CD4-positive, alpha-beta T cell treated with Interleukin-21 for 1 hour (primary cell): ENCODE measurements at regions not wholly inside any gene's neighbourhood (a gene's known extent, or its start where the extent isn't known, plus 50 kb on each side); places are given as distances from the start of the nearest gene placed in this dataset.

Experiments used
- DNase-seq: peaks from one replicate; pipeline ENCODE4 v3.0.0-alpha.2; 2020

DNA sequence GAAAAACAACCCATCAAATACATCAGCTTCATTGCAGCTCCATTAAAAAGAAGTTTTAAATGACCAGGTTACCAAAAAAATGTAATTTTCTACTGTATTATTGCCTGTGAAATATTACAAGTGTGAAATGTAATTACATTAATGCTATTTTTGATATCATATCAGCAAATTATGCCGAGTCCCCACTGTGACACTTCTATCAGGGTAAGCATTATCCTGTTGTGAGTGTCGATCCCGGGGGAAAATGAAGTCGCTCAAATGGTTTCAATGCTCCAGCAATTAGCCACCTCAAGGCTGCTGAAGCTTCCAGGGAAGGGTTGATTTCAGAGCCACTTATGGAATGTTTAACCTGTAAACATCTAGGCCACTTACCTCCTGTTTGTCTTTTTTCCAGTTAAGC lies 70.4 kb downstream of the RCN1 start:
- no peak for DNase-seq

DNA sequence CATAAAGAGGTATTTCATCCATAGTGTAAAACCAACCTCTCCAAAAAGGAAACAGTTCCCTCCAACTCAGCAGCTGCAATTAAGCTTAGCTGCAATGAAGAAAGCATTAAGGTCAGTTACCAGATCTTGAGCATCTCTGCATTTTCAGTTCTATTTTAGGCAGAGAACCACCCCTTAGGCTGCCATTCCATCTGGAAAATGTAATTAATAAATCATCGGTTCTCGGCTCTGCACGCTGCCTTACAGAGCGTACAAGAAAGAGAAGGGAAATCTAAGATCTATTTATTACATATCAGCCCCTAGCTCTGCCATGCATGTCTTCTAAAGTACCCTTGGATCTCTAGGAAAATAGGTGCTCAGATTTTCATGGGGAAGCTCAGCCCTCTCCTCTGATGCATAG lies 71.5 kb downstream of the RCN1 start:
- no peak for DNase-seq

DNA sequence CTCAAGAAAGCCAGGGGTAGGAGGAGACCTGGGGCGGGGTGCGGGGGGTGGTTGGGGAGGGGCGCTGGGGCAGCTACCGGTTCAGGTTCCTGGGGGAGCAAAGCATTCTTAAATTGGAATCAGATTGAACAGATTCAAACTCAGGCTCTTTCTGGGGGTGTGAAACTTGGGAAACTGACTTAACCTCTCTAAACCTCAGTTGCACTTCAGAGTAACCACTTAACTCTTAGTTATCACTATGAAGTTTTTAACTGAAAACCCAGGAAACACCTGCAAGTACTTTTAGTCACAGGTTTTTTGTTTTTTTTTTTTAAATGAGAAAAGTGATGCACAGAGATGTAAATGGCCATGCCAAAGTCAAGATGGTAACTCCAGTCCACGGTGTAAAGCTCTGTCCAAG lies 72.0 kb downstream of the RCN1 start:
- no peak for DNase-seq

DNA sequence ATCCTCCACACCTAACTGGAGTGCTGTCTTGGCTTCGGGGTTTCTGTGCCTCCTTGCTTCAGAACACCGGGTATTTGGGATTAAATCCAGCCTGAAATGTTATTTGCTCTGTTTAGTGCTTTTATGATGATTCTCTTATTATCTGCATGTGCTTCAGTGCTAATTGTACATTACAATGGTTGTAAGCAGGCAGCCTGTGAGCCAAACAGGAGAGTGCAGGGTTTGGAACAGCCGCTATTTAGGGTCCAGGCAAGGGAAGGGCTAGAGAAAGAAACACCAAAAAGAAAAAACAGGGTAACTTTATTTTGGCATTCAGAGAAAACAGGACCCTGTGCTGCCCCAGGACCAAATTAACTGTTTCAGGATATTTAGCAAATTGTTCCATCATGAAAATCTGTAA lies 72.7 kb downstream of the RCN1 start:
- no peak for DNase-seq

DNA sequence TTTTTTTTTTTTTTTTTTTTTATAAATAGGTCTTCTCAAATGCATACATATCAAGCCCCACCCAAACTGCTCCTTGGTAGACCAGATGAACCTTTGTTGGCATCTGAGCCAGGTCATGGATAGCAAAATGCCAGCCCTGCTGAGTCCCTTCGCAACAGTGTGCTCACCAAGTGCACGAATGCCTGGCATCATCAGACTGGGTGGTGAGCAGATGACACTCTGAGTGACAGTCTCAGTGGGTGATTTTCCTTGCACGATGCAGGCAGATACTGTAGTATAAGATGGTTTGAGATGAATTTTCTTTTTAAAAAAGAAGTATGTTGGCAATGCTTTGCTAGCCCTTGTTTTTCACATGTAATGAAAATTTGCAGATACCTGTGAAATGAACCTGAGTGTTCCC lies 74.0 kb downstream of the RCN1 start:
- no peak for DNase-seq

DNA sequence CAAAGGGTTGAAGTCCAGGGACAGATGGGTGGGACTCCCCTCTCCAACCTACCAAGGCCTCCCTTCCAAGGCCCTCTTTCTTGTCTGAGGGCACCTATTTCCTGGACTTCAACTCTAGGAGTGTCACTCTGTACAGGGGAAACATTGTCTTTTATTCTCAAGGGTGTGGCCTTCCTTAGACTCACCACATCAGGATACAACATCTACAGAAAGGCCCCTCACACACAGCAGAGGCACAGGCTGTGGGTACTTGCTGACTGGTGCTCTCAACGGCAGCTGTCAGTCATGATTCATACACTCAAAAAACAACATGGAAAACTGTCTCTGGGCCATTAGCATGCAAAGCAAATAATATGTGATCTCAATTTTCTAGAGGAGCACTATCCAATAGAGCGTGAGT lies 78.0 kb downstream of the RCN1 start:
- DNase-seq, result no peak

DNA sequence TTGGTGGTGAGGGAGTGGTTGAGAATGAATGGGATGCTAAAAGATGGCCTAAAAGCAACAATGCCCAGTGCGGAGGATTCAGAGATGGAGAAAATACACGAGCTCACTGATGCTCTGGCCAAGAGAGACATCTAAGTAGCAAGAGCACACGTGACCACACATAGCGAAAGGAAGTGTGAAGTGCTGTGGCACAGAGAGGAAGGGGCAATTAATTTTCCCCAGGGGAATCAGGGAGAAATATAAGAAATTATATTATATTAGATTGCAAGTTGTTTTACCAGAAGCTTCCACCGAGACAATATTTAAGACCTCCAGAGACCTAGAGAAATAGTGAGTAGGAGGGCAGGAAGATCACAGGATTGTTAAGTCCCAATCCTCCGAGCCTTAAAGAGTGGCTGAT lies 80.6 kb downstream of the RCN1 start:
- no peak for DNase-seq

DNA sequence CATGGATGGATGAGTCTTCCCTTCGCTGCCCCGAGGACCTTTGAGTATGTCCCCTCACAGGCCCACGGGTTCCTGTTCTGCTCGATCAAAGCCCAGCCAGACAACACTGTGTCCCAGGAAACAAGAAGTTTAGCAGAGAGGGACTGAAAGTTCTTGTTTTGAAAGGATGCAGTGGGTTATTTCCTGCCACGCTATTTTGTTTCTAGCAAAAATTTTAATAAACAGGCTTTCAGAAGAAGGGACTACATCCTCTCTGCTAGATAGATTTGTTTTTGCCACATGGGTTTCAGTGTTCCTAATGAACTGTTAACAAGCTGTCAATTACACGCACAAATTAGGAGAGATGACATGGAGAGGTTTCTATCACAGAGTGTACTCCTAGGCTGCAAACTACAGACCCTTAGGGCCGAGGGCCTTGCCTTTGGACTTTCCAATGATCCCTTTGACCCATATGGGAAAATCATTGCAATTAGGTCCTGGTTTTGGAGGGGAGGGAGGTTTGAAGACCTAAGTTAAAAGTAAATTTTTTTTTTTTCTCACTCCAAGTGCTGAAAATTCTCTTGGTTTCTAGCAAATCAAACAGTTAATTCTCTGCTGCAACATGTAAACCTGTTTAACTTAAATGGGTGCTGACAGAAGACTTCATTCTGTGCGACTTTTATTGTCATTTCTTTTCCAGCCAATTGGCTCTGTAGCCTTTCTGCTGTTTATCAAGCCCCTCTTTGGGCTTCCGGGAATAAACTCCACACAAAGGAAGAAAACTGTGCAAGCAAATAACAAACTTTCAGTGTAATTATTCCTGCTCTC lies 81.4 kb downstream of the RCN1 start:
- no peak for DNase-seq

DNA sequence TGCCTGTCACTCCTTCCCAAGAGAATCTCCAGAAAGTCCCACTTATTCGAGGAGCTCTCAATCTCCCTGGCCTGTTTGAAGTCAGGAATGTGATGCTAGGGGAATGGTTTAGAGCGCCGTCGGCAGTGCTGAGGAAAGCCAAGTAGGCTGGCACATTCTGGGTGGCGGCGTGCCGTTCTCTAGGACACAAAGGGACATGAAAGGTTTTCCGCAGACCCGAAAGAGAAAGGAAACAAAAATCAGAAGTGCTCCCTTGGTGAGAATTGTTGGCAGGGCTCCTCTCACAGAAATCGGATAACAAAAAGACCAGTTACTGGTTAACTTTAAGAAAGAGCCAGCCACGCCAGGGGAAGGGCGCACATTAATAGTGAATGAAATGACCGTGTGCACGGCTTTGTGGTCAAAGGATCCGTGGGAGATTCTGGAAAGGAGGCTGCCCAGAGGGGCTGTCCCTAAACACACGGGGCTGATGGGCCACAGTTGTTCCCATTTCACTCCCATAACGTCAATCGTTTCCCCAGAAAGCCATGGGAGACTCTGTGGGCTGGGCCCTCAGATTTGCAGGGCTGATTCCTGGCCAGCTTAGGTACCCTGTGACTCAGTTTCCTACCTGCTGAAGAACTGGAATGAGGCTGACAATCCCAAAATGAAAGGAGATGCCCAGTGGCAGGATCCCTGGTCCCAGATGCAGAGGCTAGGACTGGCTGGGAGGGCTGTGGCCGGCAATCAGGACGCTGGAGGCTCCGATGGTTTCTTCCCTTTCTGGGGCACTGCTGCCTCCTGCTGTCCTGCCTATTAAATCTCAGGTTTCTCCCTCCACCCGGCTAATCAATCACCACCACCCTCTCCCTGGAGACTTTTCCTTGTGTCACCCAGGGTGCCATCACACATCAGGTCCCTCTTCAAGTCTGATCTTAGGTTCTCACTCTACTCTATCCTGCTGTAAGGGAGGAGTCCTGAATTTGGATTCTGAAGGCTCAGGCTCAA lies 82.3 kb downstream of the RCN1 start:
- peak; percentile 7 for DNase-seq

DNA sequence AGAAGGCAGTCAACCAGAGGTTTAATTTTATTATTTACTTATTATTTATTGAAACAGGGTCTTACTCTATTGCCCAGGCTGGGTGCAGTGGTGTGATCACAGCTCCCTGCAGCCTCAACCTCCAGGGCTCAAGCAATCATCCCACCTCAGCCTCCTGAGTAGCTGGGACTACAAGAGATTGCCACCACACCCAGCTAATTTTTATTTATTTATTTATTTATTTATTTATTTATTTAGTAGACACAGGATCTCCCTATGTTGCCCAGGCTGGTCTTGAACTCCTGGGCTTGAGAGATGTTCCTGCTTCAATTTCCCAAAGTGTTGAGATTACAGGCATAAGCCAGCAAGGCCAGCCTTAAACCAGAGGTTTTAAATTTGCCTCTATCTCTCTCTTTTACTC lies 83.1 kb downstream of the RCN1 start:
- DNase-seq, result no peak

DNA sequence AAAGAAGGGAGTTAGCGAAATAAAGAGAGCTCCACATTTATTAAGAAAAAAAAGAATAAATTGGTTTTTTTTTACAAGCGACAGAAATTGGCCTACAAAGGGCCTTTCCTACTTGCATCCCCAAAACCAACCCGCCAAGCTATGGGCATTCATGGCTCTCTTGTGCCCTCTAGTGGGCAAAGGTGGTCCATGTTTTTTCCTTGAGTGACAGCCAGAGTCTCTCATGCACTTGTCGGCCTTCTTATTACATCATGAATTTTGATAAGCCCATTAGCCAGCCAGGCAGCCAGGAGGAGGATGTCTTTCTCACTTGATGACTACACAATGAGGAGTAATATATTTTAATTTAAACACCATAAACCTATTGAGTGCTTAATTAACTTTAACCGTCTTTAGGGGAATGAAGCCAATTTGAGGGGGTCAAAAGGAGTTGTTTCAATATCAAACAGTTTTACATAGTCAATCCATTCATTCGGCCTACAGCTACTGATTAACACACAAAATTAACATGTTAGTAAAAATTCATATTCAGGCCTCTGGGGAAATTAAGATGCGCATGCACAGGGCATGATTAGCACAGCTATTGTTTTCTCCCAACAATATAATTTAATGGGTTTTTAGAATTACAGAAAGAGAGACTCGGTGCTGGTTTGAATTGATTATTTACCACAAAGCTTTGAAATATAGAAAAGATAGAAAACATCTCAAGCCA lies 85.5 kb downstream of the RCN1 start:
- DNase-seq, result peak; percentile 82

DNA sequence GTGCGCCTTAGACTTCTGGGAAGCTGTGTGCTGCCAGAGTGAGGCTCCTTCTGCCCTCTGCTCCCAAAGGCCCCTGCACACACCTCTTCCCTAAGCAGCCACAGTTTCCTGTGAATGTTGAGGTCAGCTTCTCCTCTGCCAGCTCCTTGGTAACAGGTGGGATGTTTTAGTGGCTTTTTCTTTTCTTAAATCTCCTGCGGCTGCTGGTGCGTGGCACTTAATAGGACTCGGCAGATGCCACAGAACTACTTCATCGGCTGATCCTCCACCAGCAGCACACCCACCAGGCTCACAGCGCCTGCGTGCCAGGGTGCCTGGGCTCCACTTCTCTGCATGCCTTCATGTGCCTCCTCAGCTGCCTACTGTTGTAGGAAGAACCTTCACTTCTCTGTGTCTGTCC lies 87.8 kb downstream of the RCN1 start:
- no peak for DNase-seq

DNA sequence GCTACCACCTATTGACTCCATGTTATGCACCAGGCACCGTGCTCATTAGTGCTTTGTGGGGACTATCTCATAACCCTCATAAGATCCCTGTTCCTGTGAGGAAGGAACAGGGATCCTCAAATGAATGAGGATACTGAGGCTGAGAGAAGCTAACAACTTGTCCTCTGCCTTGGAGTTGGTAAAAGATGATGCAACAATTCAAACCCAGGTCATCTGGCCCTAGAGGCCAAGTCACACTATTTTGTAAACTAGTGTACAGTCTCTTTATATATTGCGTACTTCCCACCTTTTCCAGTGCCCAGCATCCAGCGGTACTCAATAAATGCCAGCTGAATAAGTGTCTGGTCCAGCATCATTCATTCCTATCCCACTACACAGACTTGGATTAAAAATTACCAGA lies 92.6 kb downstream of the RCN1 start:
- DNase-seq, result no peak

DNA sequence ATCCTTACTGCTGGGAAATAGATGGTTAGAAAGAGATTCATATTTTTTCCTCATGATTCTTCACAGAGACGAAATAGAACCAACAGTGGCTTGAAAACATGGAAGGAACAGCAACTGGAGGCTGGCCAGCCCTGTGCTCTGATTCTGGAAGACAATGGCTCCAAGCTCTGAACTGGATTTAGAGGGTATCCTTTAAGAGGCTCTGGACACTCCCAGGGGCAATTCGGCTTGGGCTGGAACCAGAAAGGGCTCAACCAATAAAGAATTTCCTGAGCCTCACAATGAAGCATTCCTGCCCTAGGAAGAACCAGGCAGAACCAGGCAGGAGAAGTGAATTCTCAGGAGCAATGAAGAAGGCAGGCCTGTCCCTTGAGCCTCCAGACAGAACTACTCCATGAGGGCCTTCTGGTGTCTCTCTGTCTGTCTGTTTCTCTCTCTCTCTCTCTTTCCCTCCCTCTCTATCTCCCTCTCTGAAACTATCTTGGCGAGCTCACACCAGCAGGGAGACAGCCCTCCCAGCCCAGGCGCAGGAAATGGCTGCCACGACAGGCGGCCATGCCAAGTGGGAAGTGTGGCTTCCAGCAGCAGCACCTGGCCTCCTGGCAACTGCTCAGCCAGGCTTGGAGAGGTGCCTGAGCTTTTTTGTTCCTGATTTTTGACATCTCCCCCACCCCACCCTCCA lies 93.3 kb downstream of the RCN1 start:
- DNase-seq, result no peak

DNA sequence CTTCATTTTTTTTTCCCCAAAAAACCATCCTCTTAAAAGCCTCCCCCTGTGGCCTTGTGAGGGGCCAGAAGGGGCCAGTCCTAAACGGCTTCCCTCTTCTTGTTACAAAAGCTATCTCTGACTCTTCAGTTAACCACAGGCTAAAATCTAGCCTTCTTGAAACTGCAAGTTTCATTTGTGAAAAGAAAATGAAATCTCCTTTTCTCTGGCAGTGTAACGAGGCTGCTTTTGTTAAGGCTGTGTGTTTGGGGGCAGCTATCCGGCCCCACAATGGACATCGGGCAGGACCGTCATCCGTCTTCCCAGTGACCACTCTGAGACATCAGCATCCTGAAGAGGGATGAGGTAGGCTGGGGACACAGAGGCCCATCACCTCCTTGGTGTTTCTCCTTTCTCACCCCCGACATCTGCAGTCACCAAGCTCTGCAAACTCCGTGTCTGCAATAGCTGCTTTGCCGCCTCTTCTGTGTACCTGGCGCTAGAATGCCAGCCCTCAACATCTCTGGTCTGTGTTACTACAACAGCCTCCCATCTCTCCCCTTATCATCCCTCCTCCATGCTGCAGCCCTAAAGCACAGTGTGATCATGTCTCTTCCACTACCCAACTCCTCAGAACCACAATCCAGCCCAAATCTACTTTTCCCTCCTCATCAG lies 94.0 kb downstream of the RCN1 start:
- DNase-seq, result no peak

DNA sequence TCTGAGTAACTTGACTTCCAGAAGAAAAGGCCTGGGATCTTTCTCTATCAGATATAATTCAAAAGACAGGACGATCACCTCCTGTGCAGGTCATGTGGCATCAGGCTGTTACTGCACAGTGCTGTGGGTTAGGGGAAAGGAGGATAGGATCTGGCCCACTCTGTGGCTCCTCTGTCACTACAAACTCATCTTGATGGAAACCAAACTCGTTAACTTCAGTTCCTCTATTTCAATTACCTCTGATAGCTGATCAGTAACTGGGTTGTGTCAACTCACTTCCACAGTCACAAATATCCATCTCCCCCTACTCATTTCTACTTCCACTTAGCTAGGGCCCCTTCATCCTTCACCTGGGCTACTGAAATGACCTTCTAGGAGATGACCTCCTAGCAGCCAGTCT lies 95.2 kb downstream of the RCN1 start:
- DNase-seq, result no peak

DNA sequence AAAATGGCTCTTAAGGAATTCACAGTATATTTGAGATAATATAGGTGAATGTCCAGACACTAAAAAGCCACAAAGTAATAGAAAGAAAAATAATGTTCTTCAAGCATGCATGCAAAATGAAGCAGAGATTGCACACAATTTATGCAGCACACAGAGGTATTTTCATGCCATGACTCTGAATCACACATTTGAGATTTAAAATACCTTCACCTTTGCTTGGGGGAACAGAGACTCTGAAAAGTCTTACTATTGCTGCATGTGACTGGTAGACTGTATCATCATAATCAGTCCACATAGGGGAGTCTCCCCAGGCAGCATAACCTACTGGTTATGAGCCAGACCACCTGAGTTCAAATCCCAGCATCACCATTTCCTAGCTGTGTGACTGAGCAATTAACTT lies 96.2 kb downstream of the RCN1 start:
- DNase-seq, result no peak

DNA sequence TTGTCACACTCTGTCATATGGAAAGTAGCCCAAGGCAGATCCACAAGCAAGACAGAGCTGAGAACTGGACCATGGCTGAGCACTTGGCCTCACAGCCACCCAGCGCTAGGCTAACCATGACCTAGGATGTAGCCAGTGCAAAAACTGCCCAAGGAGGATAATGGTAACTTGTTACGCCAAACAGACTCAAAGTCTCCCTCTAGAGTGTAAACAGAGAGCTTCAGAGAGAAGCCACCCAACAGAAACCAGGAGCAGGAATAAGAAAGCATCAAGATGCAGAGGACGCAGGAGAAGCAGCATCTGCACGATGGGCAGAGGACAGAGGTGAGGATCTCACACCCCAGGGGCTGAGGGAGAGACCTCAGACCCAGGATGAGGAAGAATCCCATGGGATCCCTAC lies 97.9 kb downstream of the RCN1 start:
- no peak for DNase-seq

DNA sequence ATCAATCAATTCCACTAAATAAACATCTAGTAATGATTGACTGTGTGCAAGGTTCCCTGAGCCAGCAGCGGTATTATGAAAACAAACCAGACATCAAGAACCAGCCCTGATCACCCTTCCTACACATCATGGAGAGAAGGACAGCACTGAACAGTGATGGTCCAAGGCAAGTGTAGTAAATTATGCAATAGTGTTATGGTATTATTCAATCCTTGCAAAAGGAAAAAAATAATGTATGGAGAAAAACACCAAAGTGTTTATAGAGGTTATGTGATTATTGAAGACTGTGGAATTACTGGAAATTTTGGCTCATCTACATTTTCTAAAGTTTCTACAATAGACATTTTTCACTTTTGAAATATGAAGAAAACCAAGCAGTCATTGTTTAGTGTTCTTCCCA lies 105.3 kb downstream of the RCN1 start:
- DNase-seq, result no peak

DNA sequence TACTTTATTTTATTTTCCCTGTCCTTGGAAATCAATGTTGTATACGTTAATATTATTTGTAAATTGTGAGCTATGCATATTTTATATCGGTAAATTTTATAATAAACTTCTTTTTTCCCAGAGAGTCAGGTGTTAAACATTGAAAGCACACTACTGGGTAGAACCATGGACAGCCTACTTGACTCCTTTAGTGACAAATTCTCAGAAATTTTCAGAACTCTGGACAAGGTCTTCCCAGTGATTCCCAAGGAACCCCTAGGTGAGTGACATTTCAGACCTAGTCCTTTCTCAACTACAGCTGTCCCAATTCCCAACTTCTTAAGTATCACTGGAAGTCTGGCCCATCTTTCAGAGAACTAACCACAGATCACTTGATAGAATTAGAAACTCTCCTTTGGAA lies 107.2 kb downstream of the RCN1 start:
- no peak for DNase-seq

DNA sequence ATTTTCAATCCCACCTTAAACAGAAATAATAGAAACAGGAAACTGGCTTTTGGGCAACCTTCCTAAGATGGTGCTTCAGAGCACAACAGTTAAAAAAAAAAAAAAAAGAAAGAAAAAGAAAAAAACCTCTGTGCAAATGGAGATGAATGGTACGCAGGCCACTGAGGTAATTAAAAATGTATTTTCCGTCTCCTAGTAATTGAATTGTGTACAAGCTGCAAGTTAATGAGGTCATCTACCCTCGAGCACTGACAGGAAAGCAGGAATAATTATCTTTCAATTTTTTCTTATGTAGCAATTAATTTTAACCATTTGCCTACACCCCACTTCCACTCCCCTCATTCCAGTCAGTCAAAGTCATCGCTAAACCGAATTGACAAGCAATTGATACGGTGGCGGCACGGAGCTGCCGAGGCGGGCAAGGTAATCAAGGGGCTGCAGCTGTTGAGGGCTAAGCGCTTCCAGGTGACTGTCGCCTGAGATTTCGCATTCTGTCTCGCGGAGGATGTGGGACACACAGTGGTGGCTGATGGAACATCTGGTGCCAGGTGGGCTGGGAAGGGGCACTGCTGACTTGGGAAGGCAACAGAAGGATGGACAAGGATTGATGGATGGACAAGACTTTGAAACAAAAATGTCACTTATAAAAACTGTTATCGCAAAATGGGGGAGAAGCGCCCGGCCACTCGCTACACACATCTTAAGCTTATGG lies 109.4 kb downstream of the RCN1 start:
- no peak for DNase-seq

DNA sequence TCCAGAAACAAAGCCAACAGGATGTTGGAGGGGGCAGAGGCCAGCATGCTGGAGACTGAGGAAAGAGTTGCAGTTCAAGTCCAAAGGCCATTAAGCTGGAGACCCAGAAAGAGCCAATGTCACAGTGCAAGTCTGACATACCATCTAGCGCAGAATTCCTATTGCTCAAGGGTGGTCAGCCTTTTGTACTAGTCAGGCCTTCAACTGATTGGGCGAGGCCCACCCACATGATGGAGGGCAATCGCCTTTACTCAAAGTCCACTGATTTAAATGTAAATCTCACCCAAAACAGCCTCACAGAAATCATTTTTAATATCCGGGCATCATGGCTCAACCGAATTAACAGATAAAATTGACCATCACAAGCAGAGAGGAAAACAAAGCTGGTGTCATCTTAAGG lies 113.9 kb downstream of the RCN1 start:
- no peak for DNase-seq
